ENCODE measurements at regions not wholly inside any gene's neighbourhood (a gene's known extent, or its start where the extent isn't known, plus 50 kb on each side); places are given as distances from the start of the nearest gene placed in this dataset.

GRCh38 chr11:27604416-27604815, 95.8 kb downstream of the BDNF start:
- no peak for DNase-seq (ENCODE audit: low read depth)

GRCh38 chr11:27603376-27603990, 96.8 kb downstream of the BDNF start:
- DNase-seq (ENCODE audit: low read depth): no peak

GRCh38 chr11:27600656-27601055, 94.1 kb upstream of the LIN7C start:
- no peak for DNase-seq (ENCODE audit: low read depth)

- DNase-seq (ENCODE audit: low read depth): no peak
Observed at GRCh38 chr11:27599217-27599616, 92.6 kb upstream of the LIN7C start.

- DNase-seq (ENCODE audit: low read depth): no peak
Observed at GRCh38 chr11:27596802-27597201, 90.2 kb upstream of the LIN7C start.

- no peak for DNase-seq (ENCODE audit: low read depth)
Observed at GRCh38 chr11:27596388-27596787, 89.8 kb upstream of the LIN7C start.

- DNase-seq (ENCODE audit: low read depth): no peak
Observed at GRCh38 chr11:27592098-27592780, 85.7 kb upstream of the LIN7C start.

- DNase-seq (ENCODE audit: low read depth): no peak
Observed at GRCh38 chr11:27582621-27583020, 76.1 kb upstream of the LIN7C start.

- DNase-seq (ENCODE audit: low read depth): no peak
Observed at GRCh38 chr11:27574342-27574741, 67.8 kb upstream of the LIN7C start.

- no peak for DNase-seq (ENCODE audit: low read depth)
Observed at GRCh38 chr11:27573024-27573423, 66.5 kb upstream of the LIN7C start.

- DNase-seq (ENCODE audit: low read depth): peak; percentile 77
Observed at GRCh38 chr11:27571154-27571810, 64.7 kb upstream of the LIN7C start.

GRCh38 chr11:27570542-27570941, 64.0 kb upstream of the LIN7C start:
- no peak for DNase-seq (ENCODE audit: low read depth)

- DNase-seq (ENCODE audit: low read depth): no peak
Observed at GRCh38 chr11:27563641-27564040, 57.1 kb upstream of the LIN7C start.

- DNase-seq (ENCODE audit: low read depth): peak; percentile 42
Observed at GRCh38 chr11:27563201-27563600, 56.6 kb upstream of the LIN7C start.

- DNase-seq (ENCODE audit: low read depth): no peak
Observed at GRCh38 chr11:27558401-27558800, 51.8 kb upstream of the LIN7C start.

- DNase-seq (ENCODE audit: low read depth): no peak
Observed at GRCh38 chr11:27557226-27557625, 50.7 kb upstream of the LIN7C start.

Data from non-pigmented ciliary epithelial cell (primary cell).